HTR-8/SVneo (cell line): ENCODE measurements at regions not wholly inside any gene's neighbourhood (a gene's known extent, or its start where the extent isn't known, plus 50 kb on each side); places are given as distances from the start of the nearest gene placed in this dataset.
A peak's percentile ranks its signal among the peaks of the same experiment; 100 is the strongest.

ENCODE experiments used
- DNase-seq: peaks from one replicate; pipeline ENCODE4 v3.0.0; 2011; ENCODE audit warnings: low spot score, mixed read lengths; ENCODE audit not compliant: insufficient read length
- FAIRE-seq: peaks from 2 replicates; lab custom pipeline; 2011; peaks lifted over from hg19 to GRCh38; lab: Jason Lieb, UNC

GRCh38 chr17:36661047-36661666 is 59.8 kb downstream of the MRM1 start:
- FAIRE-seq = no peak
- no peak for DNase-seq

GRCh38 chr17:36661688-36662087 is 60.3 kb downstream of the MRM1 start:
- no peak for FAIRE-seq

GRCh38 chr17:36665417-36665816 is 64.0 kb downstream of the MRM1 start:
- FAIRE-seq = no peak
- peak; percentile 55 for DNase-seq

More at GRCh38 chr17:36661688-36662087, 60.3 kb downstream of the MRM1 start:
- no peak for DNase-seq

GRCh38 chr17:36667922-36668321 is 66.5 kb downstream of the MRM1 start:
- FAIRE-seq = no peak
- DNase-seq = no peak

- FAIRE-seq = no peak
These were observed 67.4 kb downstream of the MRM1 start for GRCh38 chr17:36668824-36669223.

GRCh38 chr17:36671144-36671543 is 69.8 kb downstream of the MRM1 start:
- no peak for FAIRE-seq
- DNase-seq = no peak

More at GRCh38 chr17:36668824-36669223, 67.4 kb downstream of the MRM1 start:
- no peak for DNase-seq

GRCh38 chr17:36672403-36672918 is 71.1 kb downstream of the MRM1 start:
- DNase-seq (no peak), FAIRE-seq (no peak)

GRCh38 chr17:36673068-36673467 is 71.7 kb downstream of the MRM1 start:
- no peak for DNase-seq
- FAIRE-seq = no peak

- FAIRE-seq = no peak
- DNase-seq = no peak
These were observed 72.4 kb downstream of the MRM1 start for GRCh38 chr17:36673637-36674277.

- FAIRE-seq (no peak), DNase-seq (no peak)
These were observed 72.9 kb downstream of the MRM1 start for GRCh38 chr17:36674278-36674650.

- no peak for DNase-seq
- no peak for FAIRE-seq
These were observed 73.9 kb downstream of the MRM1 start for GRCh38 chr17:36675250-36675649.

GRCh38 chr17:36675786-36676185 is 74.4 kb downstream of the MRM1 start:
- no peak for DNase-seq
- FAIRE-seq = no peak

GRCh38 chr17:36679815-36680467 is 78.6 kb downstream of the MRM1 start:
- no peak for DNase-seq
- FAIRE-seq = no peak

- FAIRE-seq = no peak
- DNase-seq = no peak
These were observed 79.4 kb downstream of the MRM1 start for GRCh38 chr17:36680701-36681202.

GRCh38 chr17:36682773-36683172 is 81.4 kb downstream of the MRM1 start:
- DNase-seq = no peak

GRCh38 chr17:36683387-36683786 is 82.0 kb downstream of the MRM1 start:
- no peak for FAIRE-seq
- no peak for DNase-seq

More at GRCh38 chr17:36682773-36683172, 81.4 kb downstream of the MRM1 start:
- no peak for FAIRE-seq

GRCh38 chr17:36684134-36684533 is 82.8 kb downstream of the MRM1 start:
- DNase-seq (no peak), FAIRE-seq (no peak)

GRCh38 chr17:36686123-36686669 is 84.8 kb downstream of the MRM1 start:
- DNase-seq (no peak), FAIRE-seq (no peak)

GRCh38 chr17:36687736-36688135 is 86.4 kb downstream of the MRM1 start:
- DNase-seq = no peak
- no peak for FAIRE-seq

- no peak for DNase-seq
- no peak for FAIRE-seq
These were observed 87.8 kb downstream of the MRM1 start for GRCh38 chr17:36689089-36689667.
